Activated naive CD4-positive, alpha-beta T cell (primary cell): ENCODE measurements at regions not wholly inside any gene's neighbourhood (a gene's known extent, or its start where the extent isn't known, plus 50 kb on each side); places are given as distances from the start of the nearest gene placed in this dataset.
"Not testable (repeated sequence)": the region's sequence is repeated elsewhere in the genome, so short reads cannot be mapped to it uniquely, and the experiment has no call there.

Experiments used
- DNase-seq, 4 experiments: peaks; one replicate each; lab custom pipeline; 2025; lab: John Stamatoyannopoulos, UW

DNA sequence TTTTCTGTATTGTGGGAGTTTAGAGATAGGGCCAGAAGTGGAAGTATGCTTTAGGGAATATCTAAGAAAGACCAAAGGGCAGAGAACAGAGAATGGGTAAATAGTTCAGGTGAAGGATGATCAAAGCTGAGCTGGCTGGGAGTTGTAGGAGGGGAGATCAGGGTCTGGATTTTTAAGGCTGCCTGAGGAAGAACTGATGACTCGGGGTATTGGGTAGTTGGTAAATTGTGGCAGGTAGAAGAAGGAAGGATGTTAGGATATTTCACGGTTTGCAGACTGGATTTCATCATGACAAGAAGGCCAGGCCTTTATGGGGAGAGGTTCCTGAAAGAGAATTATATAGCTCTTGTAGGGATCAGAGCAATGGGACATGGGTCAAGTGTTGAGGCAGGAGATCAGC, 492.9 kb downstream of the UTRN start:
- no peak for DNase-seq

GRCh38 chr6:144778773-144779492, 493.8 kb downstream of the UTRN start:
- no peak for DNase-seq

GRCh38 chr6:144781836-144782235, 496.7 kb downstream of the UTRN start:
- no peak for DNase-seq

DNA sequence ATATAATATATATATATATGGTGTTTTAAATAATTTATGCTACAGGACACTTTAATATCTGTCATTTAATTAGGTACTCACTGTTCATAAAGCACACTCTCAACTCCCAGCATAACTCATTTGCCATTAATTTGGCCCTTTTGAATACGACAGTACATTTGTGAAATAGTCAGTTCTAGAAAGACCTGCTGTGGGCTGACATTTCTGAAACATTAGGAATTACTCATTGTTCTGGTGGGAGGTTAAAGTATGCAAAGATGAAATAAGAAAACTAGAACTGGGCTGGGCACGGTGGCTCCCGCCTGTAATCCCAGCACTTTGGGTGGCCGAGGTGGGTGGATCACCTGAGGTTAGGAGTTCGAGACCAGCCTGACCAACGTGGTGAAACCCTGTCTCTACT, 497.5 kb downstream of the UTRN start:
- DNase-seq: no peak

GRCh38 chr6:144785056-144785455, 499.9 kb downstream of the UTRN start:
- DNase-seq: no peak

DNA sequence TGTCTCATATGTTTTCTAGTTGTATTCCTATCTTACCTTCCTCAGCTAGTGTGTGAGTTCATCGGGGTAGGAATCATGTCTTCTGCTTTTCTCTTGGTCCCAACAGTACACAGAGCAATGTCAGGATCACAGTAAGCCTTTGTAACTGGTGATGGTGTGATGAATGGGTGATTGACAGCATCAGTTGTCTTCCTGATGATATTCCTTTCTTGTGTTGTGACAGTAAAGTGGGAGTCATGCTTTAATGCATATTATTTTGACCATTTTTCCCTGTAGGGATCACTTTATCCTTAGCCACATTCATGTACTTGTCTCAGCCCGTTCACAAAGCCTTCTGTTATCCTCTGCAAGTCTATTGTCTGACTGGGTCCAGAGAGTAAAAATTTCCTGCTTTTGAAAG, 501.7 kb downstream of the UTRN start:
- DNase-seq: no peak

GRCh38 chr6:144793744-144794143, 508.6 kb downstream of the UTRN start:
- no peak for DNase-seq

- not testable (repeated sequence) for DNase-seq
These were observed 509.9 kb downstream of the UTRN start for GRCh38 chr6:144795022-144795421.

- no peak for DNase-seq
These were observed 510.9 kb downstream of the UTRN start for GRCh38 chr6:144796070-144796469.

DNA sequence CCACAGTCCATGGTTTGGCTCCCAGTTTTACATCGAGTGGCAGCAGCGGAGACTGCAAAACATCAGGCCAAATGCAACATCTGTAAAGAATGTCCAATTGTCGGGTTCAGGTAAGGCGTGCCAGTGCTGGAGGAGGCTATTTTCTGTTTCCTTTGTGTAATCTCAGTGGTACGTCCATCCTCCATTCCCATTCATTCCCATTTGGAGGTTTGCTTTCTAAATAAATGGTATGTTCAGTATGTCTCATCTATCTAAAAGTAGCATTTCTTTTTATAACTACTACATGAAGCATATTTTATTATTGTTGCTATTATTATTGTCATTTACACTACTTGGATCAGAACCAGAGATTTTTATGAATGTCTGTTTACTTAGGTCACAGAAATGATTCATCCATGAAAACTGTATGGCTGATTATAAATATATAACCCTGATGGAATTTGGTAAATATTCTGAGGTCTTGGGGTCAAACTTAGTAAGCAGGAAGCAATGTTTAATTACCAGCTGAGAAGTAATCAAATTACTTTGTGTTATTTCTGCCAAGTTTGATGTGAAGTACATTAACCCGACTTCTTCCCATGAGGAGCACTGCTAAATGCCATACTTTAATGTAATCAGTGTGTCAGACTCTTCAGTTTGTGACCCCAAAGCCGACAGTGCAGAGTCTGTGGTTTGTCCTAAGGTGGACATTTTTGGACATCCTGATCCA, 512.9 kb downstream of the UTRN start:
- no peak for DNase-seq

- DNase-seq: no peak
These were observed 519.2 kb downstream of the UTRN start for GRCh38 chr6:144804246-144804790.

- no peak for DNase-seq
These were observed 519.9 kb downstream of the UTRN start for GRCh38 chr6:144805049-144805448.

- DNase-seq: no peak
These were observed 521.1 kb downstream of the UTRN start for GRCh38 chr6:144806222-144806621.

- DNase-seq: no peak
These were observed 524.0 kb downstream of the UTRN start for GRCh38 chr6:144809120-144809519.

DNA sequence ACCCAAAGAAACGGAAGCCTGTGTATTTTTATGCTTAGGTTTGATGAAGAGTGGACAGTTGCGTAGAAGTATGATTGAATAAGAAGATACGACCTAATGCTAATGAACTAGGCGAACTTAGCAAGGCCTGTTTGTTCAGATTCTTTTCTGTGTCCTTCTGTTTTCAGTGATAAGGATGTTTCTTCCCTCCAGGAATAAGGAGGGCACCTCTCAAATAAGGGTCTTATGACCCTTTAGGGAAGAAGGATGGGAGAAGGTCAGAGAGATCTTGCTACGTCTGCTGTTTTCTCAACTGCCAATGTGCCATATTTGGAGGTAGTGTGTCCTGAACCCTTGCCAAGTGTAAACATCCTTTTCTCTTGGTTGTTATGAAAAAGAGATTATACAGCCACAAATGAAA, 524.8 kb downstream of the UTRN start:
- DNase-seq: no peak

- no peak for DNase-seq
These were observed 526.0 kb downstream of the UTRN start for GRCh38 chr6:144811140-144811539.

- DNase-seq: no peak
These were observed 531.8 kb downstream of the UTRN start for GRCh38 chr6:144816936-144817335.

- DNase-seq: no peak
These were observed 535.1 kb downstream of the UTRN start for GRCh38 chr6:144820270-144820669.

DNA sequence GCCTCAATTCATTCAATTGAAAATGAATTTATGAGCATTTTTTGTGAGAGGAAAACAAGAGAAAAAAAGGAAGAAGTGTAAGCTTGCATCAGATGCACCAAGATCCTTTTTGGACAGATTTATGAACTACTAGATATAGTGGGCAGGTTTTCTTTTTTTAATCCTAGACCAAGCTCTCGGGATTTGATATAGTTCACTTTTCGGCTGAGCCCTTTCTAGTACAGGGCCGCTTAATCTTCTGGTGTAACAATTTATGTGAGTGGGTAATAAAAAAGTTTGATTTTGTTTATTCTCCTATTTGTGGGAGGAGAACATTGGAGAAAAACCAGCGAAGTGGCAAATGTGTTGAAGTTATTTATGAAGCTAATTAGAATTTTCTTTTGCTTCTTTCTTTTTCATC, 538.0 kb downstream of the UTRN start:
- no peak for DNase-seq

DNA sequence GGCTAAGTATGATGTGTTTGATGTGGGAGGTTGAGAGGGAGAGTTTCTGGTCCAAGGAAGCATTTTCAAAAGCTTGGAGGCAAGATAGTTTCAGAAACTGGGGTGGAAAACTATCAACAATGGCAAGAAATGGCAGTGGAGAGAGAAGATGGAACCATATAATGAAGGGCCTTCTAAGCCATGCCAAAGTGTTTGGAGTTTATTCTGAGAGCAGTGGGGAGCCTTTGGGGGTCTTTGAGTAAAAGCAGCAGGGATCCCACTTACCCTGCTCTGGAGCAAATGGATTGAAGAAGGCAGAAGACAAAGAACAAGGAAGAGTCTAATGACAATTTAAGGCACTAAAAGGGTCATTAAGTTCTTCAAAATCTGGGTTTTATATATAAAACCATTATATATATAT, 538.9 kb downstream of the UTRN start:
- no peak for DNase-seq

GRCh38 chr6:144834426-144835038, 549.4 kb downstream of the UTRN start:
- DNase-seq: no peak

- no peak for DNase-seq
These were observed 550.3 kb downstream of the UTRN start for GRCh38 chr6:144835322-144835973.

GRCh38 chr6:144840619-144841018, 555.5 kb downstream of the UTRN start:
- DNase-seq: no peak
